B cell (primary cell): ENCODE measurements at regions not wholly inside any gene's neighbourhood (a gene's known extent, or its start where the extent isn't known, plus 50 kb on each side); places are given as distances from the start of the nearest gene placed in this dataset.

ENCODE experiments used
- ATAC-seq: fragments of 200-7000 bp; cut with Tn5 transposase; one replicate; pipeline ENCODE4 v1.10.0; 2021; ENCODE audit warnings: low read depth, mild to moderate bottlenecking, moderate number of reproducible peaks, moderate library complexity
- CTCF ChIA-PET: fragments of 350-600 bp; sonication (Branson Sonifier 250); formaldehyde crosslinking; loops from one replicate; lab custom pipeline; 2021; ENCODE audit warnings: antibody characterized with exemption, inconsistent platforms; lab: Charles Lee
- POLR2A ChIA-PET: fragments of 350-600 bp; sonication (Branson Sonifier 250); formaldehyde crosslinking; loops from one replicate; lab custom pipeline; 2021; ENCODE audit warnings: antibody characterized with exemption; lab: Charles Lee
- DNase-seq: peaks from one replicate; pipeline ENCODE4 v3.0.0; 2013
- H2AFZ ChIP-seq: 2 replicates; pipeline ENCODE4 v1.6.1; 2012; ENCODE audit warnings: mild to moderate bottlenecking, low read depth, low read length; ENCODE audit not compliant: insufficient read depth, poor library complexity, severe bottlenecking
- H3K27ac ChIP-seq, 2 donors: 1 replicate in 1 of 2; 2 replicates in 1 of 2; pipeline ENCODE4 v1.5.1; 2012 to 2013; ENCODE audit warnings: low read length in 2 of 2, mild to moderate bottlenecking in 2 of 2, moderate library complexity in 1 of 2
- H3K27me3 ChIP-seq, 4 experiments: fragments of 200-600 bp in 1 of 4; sonication (generic) in 1 of 4; replicated peaks in 1 of 4; 1 replicate in 2 of 4; 2 replicates in 2 of 4; pipeline versions ENCODE4 v1.6.1 to v1.7.0; 2013 to 2016; ENCODE audit warnings: low read length in 3 of 4, mild to moderate bottlenecking in 2 of 4, mixed read lengths in 1 of 4, moderate library complexity in 1 of 4; ENCODE audit not compliant: insufficient read depth in 4 of 4, control insufficient read depth in 3 of 4; ENCODE audit errors: control extremely low read depth in 1 of 4
- H3K36me3 ChIP-seq, 2 experiments: replicated peaks in 1 of 2; 1 replicate in 1 of 2; 2 replicates in 1 of 2; pipeline versions ENCODE4 v1.6.1 to v1.7.1; 2013; ENCODE audit warnings: low read length in 1 of 2; ENCODE audit not compliant: insufficient read depth in 2 of 2, control insufficient read depth in 1 of 2; ENCODE audit errors: control extremely low read depth in 1 of 2, extremely low read depth in 1 of 2
- H3K4me1 ChIP-seq, 2 donors: fragments of 200-600 bp in 1 of 2; sonication (generic) in 1 of 2; 1 replicate in 1 of 2; 2 replicates in 1 of 2; pipeline versions ENCODE4 v1.5.1 to v1.6.1; 2013 to 2017; ENCODE audit warnings: low read length in 2 of 2; ENCODE audit not compliant: control insufficient read depth in 2 of 2, insufficient read depth in 2 of 2
- H3K4me2 ChIP-seq: replicated peaks from 2 replicates; pipeline ENCODE3; 2012; ENCODE audit warnings: mild to moderate bottlenecking, low read depth, low read length; ENCODE audit not compliant: poor library complexity, severe bottlenecking
- H3K4me3 ChIP-seq, 5 experiments: fragments of 200-600 bp in 1 of 5; sonication (generic) in 1 of 5; 1 replicate in 3 of 5; 2 replicates in 2 of 5; pipeline versions ENCODE4 v1.5.1 to v1.7.0; 2011 to 2016; ENCODE audit warnings: low read length in 4 of 5, mild to moderate bottlenecking in 4 of 5, low read depth in 2 of 5, control low read depth in 1 of 5, moderate library complexity in 1 of 5; ENCODE audit not compliant: insufficient read depth in 1 of 5; ENCODE audit errors: control extremely low read depth in 1 of 5, extremely low read depth in 1 of 5
- H3K79me2 ChIP-seq: fragments of 200-600 bp; sonication (generic); one replicate; pipeline ENCODE4 v1.6.0; 2016; ENCODE audit warnings: low read length; ENCODE audit not compliant: control insufficient read depth, insufficient read depth
- H3K9ac ChIP-seq: fragments of 200-600 bp; sonication (generic); 2 replicates; pipeline ENCODE4 v1.6.1; 2017; ENCODE audit warnings: mild to moderate bottlenecking, low read length, moderate library complexity
- H3K9me3 ChIP-seq, 3 donors: one replicate each; pipeline versions ENCODE4 v1.6.1 to v1.7.1; 2013; ENCODE audit warnings: low read length in 2 of 3; ENCODE audit not compliant: control insufficient read depth in 2 of 3, insufficient read depth in 1 of 3; ENCODE audit errors: control extremely low read depth in 1 of 3
- H4K20me1 ChIP-seq: 2 replicates; pipeline ENCODE4 v1.6.0; 2012; ENCODE audit warnings: mild to moderate bottlenecking, low read length; ENCODE audit not compliant: insufficient read depth, control insufficient read depth, poor library complexity, severe bottlenecking
- H3K27ac Mint-ChIP-seq: one replicate; pipeline ENCODE4 v1.8.0; 2021; ENCODE audit warnings: mixed read lengths
- H3K27me3 Mint-ChIP-seq: one replicate; pipeline ENCODE4 v1.8.0; 2021; ENCODE audit warnings: mixed read lengths
- H3K4me1 Mint-ChIP-seq: one replicate; pipeline ENCODE4 v1.8.0; 2021; ENCODE audit warnings: mixed read lengths
- H3K4me3 Mint-ChIP-seq: one replicate; pipeline ENCODE4 v1.8.0; 2021; ENCODE audit warnings: mixed read lengths
- H3K9me3 Mint-ChIP-seq: one replicate; pipeline ENCODE4 v1.8.0; 2022; ENCODE audit warnings: mixed read lengths; ENCODE audit not compliant: insufficient read depth
- CTCF ChIP-seq: fragments of 200-600 bp; IDR thresholded peaks from one replicate; pipeline ENCODE4 v1.8.0; 2022; ENCODE audit warnings: antibody characterized with exemption, mild to moderate bottlenecking
- EZH2 ChIP-seq: IDR thresholded peaks from 2 replicates; pipeline ENCODE4 v1.6.1; 2012; ENCODE audit warnings: borderline replicate concordance, low read depth, mild to moderate bottlenecking, moderate library complexity, low read length; ENCODE audit not compliant: insufficient read depth, poor library complexity, severe bottlenecking
- WGBS: methylation state at CpG from one replicate; pipeline ENCODE4 v1.1.5; 2013; ENCODE audit warnings: missing lambda C conversion rate; ENCODE audit not compliant: insufficient coverage; 5-methylcytosine and 5-hydroxymethylcytosine counted together
- intact Hi-C: fragments of 100-400 bp; cut with micrococcal nuclease; formaldehyde crosslinking; loops from one replicate; pipeline ENCODE4 v1.10.0; 2022

DNA sequence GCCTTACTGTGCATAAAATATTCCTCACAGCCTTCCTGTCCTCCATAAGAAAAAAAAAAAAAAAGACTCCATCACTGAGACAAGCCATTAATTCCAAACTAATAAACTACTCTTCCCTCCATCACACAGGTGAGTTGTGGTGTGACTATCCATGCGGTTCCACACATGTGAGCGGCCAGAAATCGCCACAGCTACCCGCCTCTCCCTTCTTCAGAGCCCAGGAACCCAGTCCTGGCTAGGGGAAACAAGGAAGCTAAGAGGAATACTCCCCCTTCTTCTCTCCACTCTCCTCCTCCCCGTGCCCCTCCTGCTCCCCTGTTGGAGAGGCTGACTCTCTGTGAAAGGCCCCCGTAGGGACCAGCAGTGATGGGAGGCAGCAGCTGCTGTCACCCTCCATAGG is 128.6 kb upstream of the ARID1B start:
- H3K9me3 Mint-ChIP-seq = no peaks in the 10 kb centered on the region
- H3K4me3 ChIP-seq = no peak overlapping the region
- ATAC-seq (no peak), DNase-seq (no peak)
- no peak overlapping the region for H3K4me2 ChIP-seq
- WGBS = 76% methylated on average over 5 of the region's 6 CpGs
- H4K20me1 ChIP-seq = no peaks in the 10 kb centered on the region
- CTCF ChIA-PET = interaction anchor here (1.9 kb wide), 1 partner anchor 11 kb away, joined by 5 read pairs; no protein-coding TSS in a partner anchor
- H3K4me1 Mint-ChIP-seq = peaks cover 24% of the 10 kb centered on the region
- H3K4me1 ChIP-seq = peaks cover 14 to 19% of the 10 kb centered on the region in 2 donors
- no peak overlapping the region for H3K9ac ChIP-seq
- no peak overlapping the region for H2AFZ ChIP-seq
- POLR2A ChIA-PET = no interaction called here
- no peak overlapping the region for H3K27ac Mint-ChIP-seq
- H3K27ac ChIP-seq = no peak overlapping the region
- no peak overlapping the region for H3K4me3 Mint-ChIP-seq
- intact Hi-C loops = no loop called here
- no peaks in the 10 kb centered on the region for H3K79me2 ChIP-seq
- H3K27me3 Mint-ChIP-seq = peaks cover 12% of the 10 kb centered on the region
- H3K27me3 ChIP-seq = no peaks in the 10 kb centered on the region
- no peaks in the 10 kb centered on the region for H3K36me3 ChIP-seq
- peaks cover 0 to 5% (median 0%) of the 10 kb centered on the region in 3 donors for H3K9me3 ChIP-seq
- TF ChIP-seq EZH2 (no peak), CTCF (no peak)

GRCh38 chr6:156647991-156648390 is 129.2 kb upstream of the ARID1B start:
- H3K27me3 Mint-ChIP-seq = peaks cover 12% of the 10 kb centered on the region
- H3K36me3 ChIP-seq = no peaks in the 10 kb centered on the region
- no peaks in the 10 kb centered on the region for H3K9me3 Mint-ChIP-seq
- peaks cover 21 to 25% of the 10 kb centered on the region in 2 donors for H3K4me1 ChIP-seq
- no peaks in the 10 kb centered on the region for H3K79me2 ChIP-seq
- peaks cover 29% of the 10 kb centered on the region for H3K4me1 Mint-ChIP-seq
- H3K27ac Mint-ChIP-seq = no peak overlapping the region
- H3K27me3 ChIP-seq = no peaks in the 10 kb centered on the region
- POLR2A ChIA-PET = no interaction called here
- 7% methylated on average over 6 of the region's 7 CpGs for WGBS
- TF ChIP-seq CTCF (no peak), EZH2 (no peak)
- peak overlapping the region in 1 of 5 experiments; percentile 6 for H3K4me3 ChIP-seq
- H4K20me1 ChIP-seq = no peaks in the 10 kb centered on the region
- H3K4me2 ChIP-seq = peak overlapping the region; percentile 42
- ATAC-seq (no peak), DNase-seq (no peak)
- H3K4me3 Mint-ChIP-seq = peak overlapping the region; percentile 62
- H2AFZ ChIP-seq = peak overlapping the region; percentile 26
- H3K27ac ChIP-seq = no peak overlapping the region
- CTCF ChIA-PET = no interaction called here
- intact Hi-C loops = no loop called here
- H3K9me3 ChIP-seq = peaks cover 0 to 5% (median 0%) of the 10 kb centered on the region in 3 donors
- no peak overlapping the region for H3K9ac ChIP-seq
